Body of pancreas (tissue), 4 donors: ENCODE measurements at regions not wholly inside any gene's neighbourhood (a gene's known extent, or its start where the extent isn't known, plus 50 kb on each side); places are given as distances from the start of the nearest gene placed in this dataset.

ENCODE experiments used
- ATAC-seq: fragments of 150-250 bp; one replicate; pipeline ENCODE4 v1.9.1; 2016
- DNase-seq, 4 donors: peaks; one replicate each; pipeline ENCODE4 v3.0.0-alpha.2; 2019
- H3K27ac ChIP-seq, 4 donors: fragments of 200-600 bp; sonication (generic); 1 replicate in 3 of 4; 2 replicates in 1 of 4; pipeline versions ENCODE4 v1.5.1 to v1.6.1; 2016 to 2019; ENCODE audit warnings: mild to moderate bottlenecking in 1 of 4, mixed read lengths in 1 of 4, moderate library complexity in 1 of 4
- H3K27me3 ChIP-seq, 2 donors: fragments of 200-600 bp; sonication (generic); one replicate each; pipeline ENCODE4 v1.6.0; 2016; ENCODE audit warnings: mild to moderate bottlenecking in 1 of 2
- H3K36me3 ChIP-seq, 2 donors: fragments of 200-600 bp; sonication (generic); replicated peaks in 1 of 2; 2 replicates each; pipeline ENCODE4 v1.5.1; 2016; ENCODE audit warnings: low read depth in 2 of 2; ENCODE audit not compliant: insufficient read depth in 1 of 2
- H3K4me1 ChIP-seq: fragments of 200-600 bp; sonication (generic); one replicate; pipeline ENCODE4 v1.6.0; 2016
- H3K4me3 ChIP-seq, 2 donors: fragments of 200-600 bp; sonication (generic); 1 replicate in 1 of 2; 2 replicates in 1 of 2; pipeline ENCODE4 v1.5.1; 2016 to 2019
- H3K9me3 ChIP-seq, 3 donors: fragments of 200-600 bp; sonication (generic); 1 replicate in 2 of 3; 2 replicates in 1 of 3; pipeline ENCODE4 v1.5.1; 2016
- CTCF ChIP-seq, 7 experiments: fragments of 450-650 bp in 4 of 7; fragments of 200-600 bp in 3 of 7; sonication (generic) in 3 of 7; IDR thresholded peaks; one replicate each; pipeline ENCODE4 v1.5.1; 2016 to 2019; ENCODE audit warnings: antibody characterized with exemption in 7 of 7
- POLR2A ChIP-seq, 3 donors: fragments of 450-650 bp; IDR thresholded peaks; one replicate each; pipeline ENCODE4 v1.6.1; 2016; ENCODE audit warnings: antibody characterized with exemption in 3 of 3, mild to moderate bottlenecking in 2 of 3
- WGBS, 2 donors: methylation state at CpG; one replicate each; pipeline ENCODE4 v1.1.5; 2017; 5-methylcytosine and 5-hydroxymethylcytosine counted together
- intact Hi-C: fragments of 100-400 bp; cut with DNase I; formaldehyde crosslinking; loops from one replicate; pipeline ENCODE4 v1.15.1; 2023

GRCh38 chr9:79240774-79241173 lies 331.0 kb upstream of the TLE4 start:
- TF ChIP-seq POLR2A (IDR thresholded peaks at IDR 0.05) = no peak
- no peak for TF ChIP-seq CTCF (IDR thresholded peaks at IDR 0.05)
- Histone ChIP-seq H3K27ac (no peak overlapping the region), H3K4me1 (no peaks in the 10 kb centered on the region), H3K27me3 (no peaks in the 10 kb centered on the region), H3K9me3 (no peaks in the 10 kb centered on the region), H3K4me3 (no peak overlapping the region), H3K36me3 (no peaks in the 10 kb centered on the region)
- ATAC-seq (no peak), DNase-seq (no peak)
- intact Hi-C loops = no loop called here
- WGBS, 2 donors = 83 to 84% methylated on average over 3 of the region's 3 CpGs

- Histone ChIP-seq H3K27ac (no peak overlapping the region), H3K4me1 (no peaks in the 10 kb centered on the region), H3K27me3 (no peaks in the 10 kb centered on the region), H3K36me3 (no peaks in the 10 kb centered on the region), H3K9me3 (no peaks in the 10 kb centered on the region), H3K4me3 (no peak overlapping the region)
- WGBS, 2 donors = 45 to 51% methylated on average over 2 of the region's 2 CpGs
- no peak for DNase-seq
- ATAC-seq = no peak
- TF ChIP-seq CTCF (IDR thresholded peaks at IDR 0.05) = no peak
- TF ChIP-seq POLR2A (IDR thresholded peaks at IDR 0.05) = no peak
- intact Hi-C loops = no loop called here
Observed at GRCh38 chr9:79242489-79242888, 329.3 kb upstream of the TLE4 start.

- WGBS, 2 donors = 60 to 85% methylated on average over 1 of the region's 1 CpG
- H3K4me3 ChIP-seq = no peak overlapping the region
- ATAC-seq (no peak), DNase-seq (no peak)
- TF ChIP-seq POLR2A (IDR thresholded peaks at IDR 0.05) (no peak), CTCF (IDR thresholded peaks at IDR 0.05) (no peak)
- no peaks in the 10 kb centered on the region for H3K4me1 ChIP-seq
- H3K36me3 ChIP-seq = no peaks in the 10 kb centered on the region
- H3K27me3 ChIP-seq = no peaks in the 10 kb centered on the region
- intact Hi-C loops = no loop called here
- no peaks in the 10 kb centered on the region for H3K9me3 ChIP-seq
- H3K27ac ChIP-seq = no peak overlapping the region
Observed at GRCh38 chr9:79246170-79246569, 325.6 kb upstream of the TLE4 start.

GRCh38 chr9:79247021-79247420 lies 324.7 kb upstream of the TLE4 start:
- Histone ChIP-seq H3K27ac (no peak overlapping the region), H3K4me3 (no peak overlapping the region), H3K4me1 (no peaks in the 10 kb centered on the region), H3K36me3 (no peaks in the 10 kb centered on the region), H3K9me3 (no peaks in the 10 kb centered on the region), H3K27me3 (no peaks in the 10 kb centered on the region)
- DNase-seq (no peak), ATAC-seq (no peak)
- intact Hi-C loops = no loop called here
- TF ChIP-seq POLR2A (IDR thresholded peaks at IDR 0.05) = no peak
- no peak for TF ChIP-seq CTCF (IDR thresholded peaks at IDR 0.05)

GRCh38 chr9:79250806-79251205 lies 321.0 kb upstream of the TLE4 start:
- ATAC-seq = no peak
- TF ChIP-seq CTCF (IDR thresholded peaks at IDR 0.05) (no peak), POLR2A (IDR thresholded peaks at IDR 0.05) (no peak)
- Histone ChIP-seq H3K9me3 (no peaks in the 10 kb centered on the region), H3K4me3 (no peak overlapping the region), H3K4me1 (no peaks in the 10 kb centered on the region), H3K27me3 (no peaks in the 10 kb centered on the region), H3K36me3 (no peaks in the 10 kb centered on the region), H3K27ac (no peak overlapping the region)
- intact Hi-C loops = no loop called here
- WGBS, 2 donors = 47 to 54% methylated on average over 1 of the region's 1 CpG
- DNase-seq = no peak
